OCI-LY7 (cell line): ENCODE measurements at regions not wholly inside any gene's neighbourhood (a gene's known extent, or its start where the extent isn't known, plus 50 kb on each side); places are given as distances from the start of the nearest gene placed in this dataset.

Source experiments
- BruUV-seq: library from RNA; stranded (reverse); fragments of 400-500 nt; replicated peaks from 2 replicates; lab custom pipeline; 2021; lab: Mats Ljungman, UMichigan
- CTCF ChIA-PET: fragments of 300-600 bp; sonication (Branson Sonifier 250); formaldehyde crosslinking; loops from one replicate; lab custom pipeline; 2022; ENCODE audit warnings: antibody characterized with exemption; ENCODE audit not compliant: unreplicated experiment; lab: Charles Lee
- POLR2A ChIA-PET: fragments of 300-600 bp; sonication (Branson Sonifier 250); formaldehyde crosslinking; loops from one replicate; lab custom pipeline; 2022; ENCODE audit warnings: antibody characterized with exemption; lab: Charles Lee
- DNase-seq: peaks from one replicate; pipeline ENCODE4 v3.0.0-alpha.2; 2015; ENCODE audit warnings: low spot score
- H2AFZ ChIP-seq: fragments of 200-600 bp; sonication (generic), shearing (Covaris generic); 2 replicates; pipeline ENCODE4 v1.6.1; 2014; ENCODE audit warnings: mild to moderate bottlenecking, antibody characterized with exemption, low read length, moderate library complexity
- H3K27ac ChIP-seq: fragments of 200-600 bp; sonication (generic); 2 replicates; pipeline ENCODE4 v1.5.1; 2014; ENCODE audit warnings: mixed run types, low read depth, mild to moderate bottlenecking, moderate library complexity, low read length, inconsistent platforms; ENCODE audit not compliant: poor library complexity, severe bottlenecking
- H3K36me3 ChIP-seq: fragments of 200-600 bp; sonication (generic); 2 replicates; pipeline ENCODE4 v1.6.1; 2014; ENCODE audit warnings: mild to moderate bottlenecking, antibody characterized with exemption, low read length, moderate library complexity, mixed read lengths; ENCODE audit not compliant: insufficient read depth
- H3K4me1 ChIP-seq: fragments of 200-600 bp; sonication (generic); 2 replicates; pipeline ENCODE4 v1.5.1; 2014; ENCODE audit warnings: mild to moderate bottlenecking, low read length; ENCODE audit not compliant: insufficient read depth, poor library complexity, severe bottlenecking
- H3K4me2 ChIP-seq: fragments of 200-600 bp; sonication (generic); 2 replicates; pipeline ENCODE4 v1.6.1; 2014; ENCODE audit warnings: mild to moderate bottlenecking, low read length
- H3K4me3 ChIP-seq: fragments of 200-600 bp; sonication (generic); 2 replicates; pipeline ENCODE4 v1.5.1; 2014; ENCODE audit warnings: mild to moderate bottlenecking, low read depth, low read length; ENCODE audit not compliant: poor library complexity, severe bottlenecking
- H3K79me2 ChIP-seq: fragments of 200-600 bp; sonication (generic); 2 replicates; pipeline ENCODE4 v1.6.1; 2016; ENCODE audit warnings: low read depth, mild to moderate bottlenecking, low read length, moderate library complexity, mixed read lengths; ENCODE audit not compliant: insufficient read depth
- H3K9me2 ChIP-seq: fragments of 200-600 bp; sonication (generic); 2 replicates; pipeline ENCODE4 v1.6.1; 2016; ENCODE audit warnings: mild to moderate bottlenecking, low read length, mixed read lengths; ENCODE audit not compliant: insufficient read depth
- H3K9me3 ChIP-seq: fragments of 200-600 bp; sonication (generic); 2 replicates; pipeline ENCODE4 v1.6.1; 2014; ENCODE audit warnings: mild to moderate bottlenecking, mixed run types, low read length, mixed read lengths
- H4K20me1 ChIP-seq: fragments of 200-600 bp; sonication (generic); 2 replicates; pipeline ENCODE4 v1.6.1; 2014; ENCODE audit warnings: mild to moderate bottlenecking, antibody characterized with exemption, low read length, moderate library complexity, mixed read lengths; ENCODE audit not compliant: insufficient read depth
- CTCF ChIP-seq: fragments of 200-600 bp; sonication (generic); conservative IDR thresholded peaks from 2 replicates; pipeline ENCODE4 v1.5.1; 2014; ENCODE audit warnings: mild to moderate bottlenecking, antibody characterized with exemption, low read length, moderate library complexity, mixed read lengths
- EZH2phosphoT487 ChIP-seq: fragments of 200-600 bp; sonication (generic); IDR thresholded peaks from 2 replicates; pipeline ENCODE4 v1.6.1; 2018; ENCODE audit warnings: low read depth, borderline replicate concordance, mild to moderate bottlenecking, mixed run types, antibody characterized with exemption, low read length, moderate library complexity, mixed read lengths
- intact Hi-C: fragments of 100-400 bp; cut with micrococcal nuclease; formaldehyde crosslinking; loops from one replicate; pipeline ENCODE4 v1.10.0; 2022; ENCODE audit not compliant: unreplicated experiment

GRCh38 chr10:5587151-5588079 lies 62.7 kb downstream of the CALML3 start:
- Histone ChIP-seq H3K9me2 (no peaks in the 10 kb centered on the region), H3K79me2 (no peaks in the 10 kb centered on the region), H3K4me3 (no peak overlapping the region), H4K20me1 (no peaks in the 10 kb centered on the region), H3K36me3 (no peaks in the 10 kb centered on the region), H3K9me3 (no peaks in the 10 kb centered on the region), H3K4me2 (peak overlapping the region; percentile 19; the same call in 1 of the 2 replicates), H2AFZ (peak overlapping the region; percentile 53; the same call in 1 of the 2 replicates), H3K27ac (no peak overlapping the region), H3K4me1 (peaks cover 92% of the 10 kb centered on the region)
- TF ChIP-seq CTCF, result no peak
- no peak for TF ChIP-seq EZH2phosphoT487
- no peak for DNase-seq
- intact Hi-C loops, result loop anchor here (2.0 to 10.0 kb wide), 3 partner anchors 35 to 1887 kb away; no protein-coding TSS in a partner anchor
- POLR2A ChIA-PET, result interaction anchor here (0.6 kb wide), 1 partner anchor 52 kb away, joined by 7 read pairs; no protein-coding TSS in a partner anchor
- no TSS peak for BruUV-seq
- CTCF ChIA-PET, result no interaction called here

GRCh38 chr10:5588080-5588453 lies 63.3 kb downstream of the CALML3 start:
- TF ChIP-seq EZH2phosphoT487, result no peak
- no peak for TF ChIP-seq CTCF
- Histone ChIP-seq H3K79me2 (no peaks in the 10 kb centered on the region), H3K4me1 (peaks cover 85% of the 10 kb centered on the region), H3K9me3 (no peaks in the 10 kb centered on the region), H3K27ac (no peak overlapping the region), H2AFZ (no peak overlapping the region; the same call in 1 of the 2 replicates), H3K9me2 (no peaks in the 10 kb centered on the region), H3K4me3 (no peak overlapping the region), H3K36me3 (no peaks in the 10 kb centered on the region), H4K20me1 (no peaks in the 10 kb centered on the region), H3K4me2 (0 out of 2 replicates have a peak overlapping the region, but pooled peaks have one; percentile 6)
- CTCF ChIA-PET, result no interaction called here
- intact Hi-C loops, result loop anchor here (10.0 kb wide), 2 partner anchors 467 to 1887 kb away; no protein-coding TSS in a partner anchor
- BruUV-seq, result no TSS peak
- DNase-seq, result no peak
- POLR2A ChIA-PET, result no interaction called here

- no peaks in the 10 kb centered on the region for H3K9me2 ChIP-seq
- peak overlapping the region; percentile 56 for H3K4me2 ChIP-seq
- no TSS peak for BruUV-seq
- H4K20me1 ChIP-seq, result no peaks in the 10 kb centered on the region
- DNase-seq, result no peak
- no peaks in the 10 kb centered on the region for H3K79me2 ChIP-seq
- H2AFZ ChIP-seq, result no peak overlapping the region
- POLR2A ChIA-PET, result no interaction called here
- no peak overlapping the region for H3K27ac ChIP-seq
- H3K9me3 ChIP-seq, result no peaks in the 10 kb centered on the region
- H3K36me3 ChIP-seq, result no peaks in the 10 kb centered on the region
- TF ChIP-seq EZH2phosphoT487 (no peak), CTCF (no peak)
- H3K4me3 ChIP-seq, result no peak overlapping the region
- intact Hi-C loops, result loop anchor here (10.0 kb wide), 2 partner anchors 466 to 1886 kb away; no protein-coding TSS in a partner anchor
- CTCF ChIA-PET, result no interaction called here
- peaks cover 80% of the 10 kb centered on the region for H3K4me1 ChIP-seq
Measured at GRCh38 chr10:5588603-5589002, 63.8 kb downstream of the CALML3 start.
